CD4-positive, alpha-beta T cell treated with Interleukin-4 for 4 hours (primary cell): ENCODE measurements at regions not wholly inside any gene's neighbourhood (a gene's known extent, or its start where the extent isn't known, plus 50 kb on each side); places are given as distances from the start of the nearest gene placed in this dataset.
A peak's percentile ranks its signal among the peaks of the same experiment; 100 is the strongest.
"Not testable (repeated sequence)": the region's sequence is repeated elsewhere in the genome, so short reads cannot be mapped to it uniquely, and the experiment has no call there.

ENCODE experiments used
- DNase-seq: peaks from one replicate; pipeline ENCODE4 v3.0.0-alpha.2; 2020

- DNase-seq: no peak
Observed at GRCh38 chr6:144546807-144547206, 261.7 kb downstream of the UTRN start.

- no peak for DNase-seq
Observed at GRCh38 chr6:144547409-144547808, 262.3 kb downstream of the UTRN start.

- DNase-seq: no peak
Observed at GRCh38 chr6:144548536-144548935, 263.4 kb downstream of the UTRN start.

GRCh38 chr6:144549837-144550747, 265.0 kb downstream of the UTRN start:
- DNase-seq: no peak

- DNase-seq: no peak
Observed at GRCh38 chr6:144551339-144551738, 266.2 kb downstream of the UTRN start.

- no peak for DNase-seq
Observed at GRCh38 chr6:144555066-144555465, 269.9 kb downstream of the UTRN start.

GRCh38 chr6:144559865-144560593, 274.9 kb downstream of the UTRN start:
- peak; percentile 68 for DNase-seq

- DNase-seq: no peak
Observed at GRCh38 chr6:144561455-144562043, 276.4 kb downstream of the UTRN start.

- no peak for DNase-seq
Observed at GRCh38 chr6:144564202-144564601, 279.1 kb downstream of the UTRN start.

- peak; percentile 21 for DNase-seq
Observed at GRCh38 chr6:144566868-144567615, 281.9 kb downstream of the UTRN start.

- DNase-seq: no peak
Observed at GRCh38 chr6:144568241-144568640, 283.1 kb downstream of the UTRN start.

- not testable (repeated sequence) for DNase-seq
Observed at GRCh38 chr6:144572541-144572940, 287.4 kb downstream of the UTRN start.

GRCh38 chr6:144574796-144575195, 289.7 kb downstream of the UTRN start:
- DNase-seq: no peak

- no peak for DNase-seq
Observed at GRCh38 chr6:144575327-144575726, 290.2 kb downstream of the UTRN start.

GRCh38 chr6:144576871-144577270, 291.7 kb downstream of the UTRN start:
- no peak for DNase-seq

GRCh38 chr6:144578385-144579350, 293.5 kb downstream of the UTRN start:
- no peak for DNase-seq

GRCh38 chr6:144580039-144580438, 294.9 kb downstream of the UTRN start:
- no peak for DNase-seq

- DNase-seq: no peak
Observed at GRCh38 chr6:144580771-144581170, 295.6 kb downstream of the UTRN start.

GRCh38 chr6:144581812-144582537, 296.8 kb downstream of the UTRN start:
- DNase-seq: peak; percentile 43

GRCh38 chr6:144582939-144583613, 297.9 kb downstream of the UTRN start:
- peak; percentile 81 for DNase-seq
